Keratinocyte (primary cell): ENCODE measurements at regions not wholly inside any gene's neighbourhood (a gene's known extent, or its start where the extent isn't known, plus 50 kb on each side); places are given as distances from the start of the nearest gene placed in this dataset.

Source experiments
- DNase-seq: peaks from one replicate; pipeline ENCODE4 v3.0.0-alpha.2; 2011; ENCODE audit warnings: low read depth, missing footprints, low spot score
- FAIRE-seq: peaks from 2 replicates; lab custom pipeline; 2011; peaks lifted over from hg19 to GRCh38; lab: Jason Lieb, UNC
- H2AFZ ChIP-seq: 2 replicates; pipeline ENCODE4 v1.6.0; 2012; ENCODE audit warnings: low read length, control low read depth, inconsistent platforms; ENCODE audit not compliant: control insufficient read depth
- H3K27ac ChIP-seq: 2 replicates; pipeline ENCODE4 v1.5.1; 2011; ENCODE audit warnings: low read length; ENCODE audit not compliant: control insufficient read depth, insufficient read depth
- H3K27me3 ChIP-seq: 3 replicates; pipeline ENCODE4 v1.6.0; 2011; ENCODE audit warnings: low read length; ENCODE audit not compliant: control insufficient read depth, insufficient read depth; ENCODE audit errors: extremely low read depth
- H3K36me3 ChIP-seq, 2 experiments: 2 replicates in 1 of 2; 3 replicates in 1 of 2; pipeline ENCODE4 v1.5.1; 2011; ENCODE audit warnings: low read length in 2 of 2, mild to moderate bottlenecking in 1 of 2; ENCODE audit not compliant: control insufficient read depth in 2 of 2, insufficient read depth in 2 of 2; ENCODE audit errors: extremely low read depth in 1 of 2
- H3K4me1 ChIP-seq: 3 replicates; pipeline ENCODE4 v1.5.1; 2011; ENCODE audit warnings: low read length; ENCODE audit not compliant: control insufficient read depth, insufficient read depth; ENCODE audit errors: extremely low read depth
- H3K4me2 ChIP-seq: 3 replicates; pipeline ENCODE4 v1.6.0; 2011; ENCODE audit warnings: low read depth, low read length; ENCODE audit not compliant: control insufficient read depth, insufficient read depth; ENCODE audit errors: extremely low read depth
- H3K4me3 ChIP-seq, 3 experiments: fragments of 200-600 bp in 1 of 3; sonication (generic) in 1 of 3; 2 replicates in 2 of 3; 3 replicates in 1 of 3; pipeline ENCODE4 v1.5.1; 2011 to 2016; ENCODE audit warnings: low read length in 3 of 3, mild to moderate bottlenecking in 3 of 3, control low read depth in 2 of 3, inconsistent platforms in 1 of 3, low read depth in 1 of 3, mixed read lengths in 1 of 3, mixed run types in 1 of 3, moderate library complexity in 1 of 3; ENCODE audit not compliant: control insufficient read depth in 2 of 3, insufficient read depth in 2 of 3; ENCODE audit errors: extremely low read depth in 1 of 3
- H3K79me2 ChIP-seq: 2 replicates; pipeline ENCODE4 v1.6.0; 2012; ENCODE audit warnings: low read length; ENCODE audit not compliant: control insufficient read depth, insufficient read depth
- H3K9ac ChIP-seq: 3 replicates; pipeline ENCODE4 v1.6.0; 2011; ENCODE audit warnings: low read length; ENCODE audit not compliant: control insufficient read depth, insufficient read depth; ENCODE audit errors: extremely low read depth
- H3K9me1 ChIP-seq: 3 replicates; pipeline ENCODE4 v1.6.0; 2011; ENCODE audit warnings: low read length; ENCODE audit not compliant: control insufficient read depth, insufficient read depth; ENCODE audit errors: extremely low read depth
- H3K9me3 ChIP-seq: 2 replicates; pipeline ENCODE4 v1.5.1; 2012; ENCODE audit warnings: low read depth, low read length; ENCODE audit not compliant: control insufficient read depth
- H4K20me1 ChIP-seq: 3 replicates; pipeline ENCODE4 v1.6.0; 2011; ENCODE audit warnings: low read length; ENCODE audit not compliant: control insufficient read depth, insufficient read depth; ENCODE audit errors: extremely low read depth
- EZH2 ChIP-seq: IDR thresholded peaks from one replicate; pipeline ENCODE4 v1.6.1; 2012; ENCODE audit warnings: inconsistent platforms, mild to moderate bottlenecking, low read length, moderate library complexity
- dilution Hi-C: fragments of 300-500 bp; cut with MboI; formaldehyde crosslinking; loops from one replicate; pipeline ENCODE4 v1.7.0; 2020; ENCODE audit warnings: low sequenced_read_pairs; ENCODE audit not compliant: extremely low pct_ligation_motif_present
- TF ChIP-seq, protein P1 (sequence below), 3 experiments: IDR thresholded peaks in 1 of 3; conservative IDR thresholded peaks in 1 of 3; optimal IDR thresholded peaks in 1 of 3; 2 replicates in 2 of 3; 3 replicates in 1 of 3; pipeline versions ENCODE3 to v1.5.1; 2011; ENCODE audit warnings: low read length in 3 of 3, mild to moderate bottlenecking in 3 of 3, moderate library complexity in 2 of 3, control low read depth in 1 of 3, inconsistent platforms in 1 of 3; ENCODE audit not compliant: insufficient read depth in 2 of 3; ENCODE audit errors: extremely low read depth in 1 of 3

DNA sequence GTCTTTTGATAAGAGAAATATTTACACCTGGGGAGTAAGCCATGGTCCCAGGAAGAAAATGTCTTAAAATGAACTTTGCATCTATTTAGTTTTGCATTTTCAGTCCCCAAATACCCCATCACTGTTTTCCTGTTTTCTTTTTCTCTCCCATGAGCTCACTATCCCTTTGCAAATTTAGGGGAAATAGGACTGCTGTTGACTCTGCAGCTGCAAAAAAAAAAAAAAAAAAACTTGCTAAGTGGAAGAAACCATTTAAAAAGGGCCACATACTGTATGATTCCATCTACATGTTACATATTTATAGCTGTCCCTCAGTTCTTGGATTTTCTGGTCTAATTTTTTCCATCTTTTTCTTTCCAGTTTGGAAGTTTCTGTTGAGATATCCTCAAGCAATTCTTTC is 98.2 kb upstream of the SERP2 start:
- dilution Hi-C loops: no loop called here
- Histone ChIP-seq H3K9ac (no peak overlapping the region), H3K27me3 (no peaks in the 10 kb centered on the region), H3K9me1 (no peaks in the 10 kb centered on the region), H3K27ac (no peak overlapping the region), H3K4me2 (no peak overlapping the region), H3K4me1 (peaks cover 9% of the 10 kb centered on the region), H3K9me3 (no peaks in the 10 kb centered on the region), H3K36me3 (no peaks in the 10 kb centered on the region), H4K20me1 (no peaks in the 10 kb centered on the region), H2AFZ (no peak overlapping the region), H3K4me3 (no peak overlapping the region), H3K79me2 (no peaks in the 10 kb centered on the region)
- no peak for TF ChIP-seq EZH2
- TF ChIP-seq, protein P1, sequence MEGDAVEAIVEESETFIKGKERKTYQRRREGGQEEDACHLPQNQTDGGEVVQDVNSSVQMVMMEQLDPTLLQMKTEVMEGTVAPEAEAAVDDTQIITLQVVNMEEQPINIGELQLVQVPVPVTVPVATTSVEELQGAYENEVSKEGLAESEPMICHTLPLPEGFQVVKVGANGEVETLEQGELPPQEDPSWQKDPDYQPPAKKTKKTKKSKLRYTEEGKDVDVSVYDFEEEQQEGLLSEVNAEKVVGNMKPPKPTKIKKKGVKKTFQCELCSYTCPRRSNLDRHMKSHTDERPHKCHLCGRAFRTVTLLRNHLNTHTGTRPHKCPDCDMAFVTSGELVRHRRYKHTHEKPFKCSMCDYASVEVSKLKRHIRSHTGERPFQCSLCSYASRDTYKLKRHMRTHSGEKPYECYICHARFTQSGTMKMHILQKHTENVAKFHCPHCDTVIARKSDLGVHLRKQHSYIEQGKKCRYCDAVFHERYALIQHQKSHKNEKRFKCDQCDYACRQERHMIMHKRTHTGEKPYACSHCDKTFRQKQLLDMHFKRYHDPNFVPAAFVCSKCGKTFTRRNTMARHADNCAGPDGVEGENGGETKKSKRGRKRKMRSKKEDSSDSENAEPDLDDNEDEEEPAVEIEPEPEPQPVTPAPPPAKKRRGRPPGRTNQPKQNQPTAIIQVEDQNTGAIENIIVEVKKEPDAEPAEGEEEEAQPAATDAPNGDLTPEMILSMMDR (optimal IDR thresholded peaks at IDR 0.05 in 1 of 3, IDR thresholded peaks at IDR 0.05 in 1 of 3, conservative IDR thresholded peaks at IDR 0.05 in 1 of 3; ENCODE audit: extremely low read depth in 1 of 3, insufficient read depth in 2 of 3, low read length in 3 of 3): no peak
- no peak for FAIRE-seq
- no peak for DNase-seq

DNA sequence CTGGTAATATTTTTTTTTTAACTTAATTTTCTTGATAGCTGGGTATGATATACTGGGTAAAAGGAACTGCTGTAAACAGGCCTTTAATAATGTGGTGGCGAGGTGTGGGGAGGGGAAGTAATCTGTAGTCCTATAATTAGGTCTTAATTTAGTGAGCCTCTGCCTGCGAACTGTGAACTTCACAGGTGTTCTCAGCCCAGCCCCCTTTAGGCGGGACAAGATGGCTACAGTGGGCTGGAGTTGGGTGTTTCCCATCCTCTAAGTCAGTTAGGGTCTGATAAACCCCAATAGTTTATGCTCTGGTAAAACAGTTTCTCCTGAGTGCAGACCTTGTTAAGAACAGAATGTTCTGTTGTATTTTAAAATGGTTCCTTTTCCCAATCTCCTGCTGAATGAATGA is 97.6 kb upstream of the SERP2 start:
- H3K79me2 ChIP-seq: no peaks in the 10 kb centered on the region
- peaks cover 14% of the 10 kb centered on the region for H3K4me1 ChIP-seq
- H4K20me1 ChIP-seq: no peaks in the 10 kb centered on the region
- DNase-seq (no peak), FAIRE-seq (no peak)
- no peak overlapping the region for H3K27ac ChIP-seq
- TF ChIP-seq EZH2: no peak
- TF ChIP-seq, protein P1 (optimal IDR thresholded peaks at IDR 0.05 in 1 of 3, IDR thresholded peaks at IDR 0.05 in 1 of 3, conservative IDR thresholded peaks at IDR 0.05 in 1 of 3; ENCODE audit: extremely low read depth in 1 of 3, insufficient read depth in 2 of 3, low read length in 3 of 3): no peak
- dilution Hi-C loops: no loop called here
- H3K9me1 ChIP-seq: no peaks in the 10 kb centered on the region
- H3K9ac ChIP-seq: no peak overlapping the region
- no peaks in the 10 kb centered on the region for H3K36me3 ChIP-seq
- H2AFZ ChIP-seq: no peak overlapping the region
- H3K4me3 ChIP-seq: no peak overlapping the region
- H3K27me3 ChIP-seq: no peaks in the 10 kb centered on the region
- no peak overlapping the region for H3K4me2 ChIP-seq
- H3K9me3 ChIP-seq: no peaks in the 10 kb centered on the region
